ENCODE measurements at regions not wholly inside any gene's neighbourhood (a gene's known extent, or its start where the extent isn't known, plus 50 kb on each side); places are given as distances from the start of the nearest gene placed in this dataset.

- no peak for TF ChIP-seq GATA2 (IDR thresholded peaks at IDR 0.05; ENCODE audit: insufficient read depth, insufficient read length, low read depth, low read length)
- no peak for TF ChIP-seq EZH2 (IDR thresholded peaks at IDR 0.05; ENCODE audit: borderline replicate concordance, low read depth, low read length, severe bottlenecking)
- TF ChIP-seq MYC (IDR thresholded peaks at IDR 0.05; ENCODE audit: low read depth, low read length) = no peak
- no peak for TF ChIP-seq JUN (IDR thresholded peaks at IDR 0.05; ENCODE audit: borderline replicate concordance, insufficient read depth, insufficient read length, low read depth)
- no peak for TF ChIP-seq MAX (IDR thresholded peaks at IDR 0.05; ENCODE audit: insufficient read depth, insufficient read length)
- TF ChIP-seq POLR2A (IDR thresholded peaks at IDR 0.05; ENCODE audit: low read depth, low read length) = no peak
- DNase-seq (ENCODE audit: low read depth, low spot score) (no peak), FAIRE-seq (no peak)
- Histone ChIP-seq H3K79me2 (ENCODE audit: control insufficient read depth, insufficient read depth, low read length) (no peaks in the 10 kb centered on the region), H3K27me3 (ENCODE audit: control insufficient read depth in 2 of 2, insufficient read depth in 2 of 2, low read length in 2 of 2) (no peaks in the 10 kb centered on the region), H3K4me1 (ENCODE audit: control insufficient read depth, extremely low read depth, insufficient read depth, low read length) (no peaks in the 10 kb centered on the region), H3K9me1 (replicated peaks; ENCODE audit: control insufficient read depth, extremely low read depth, insufficient read depth, low read length) (no peaks in the 10 kb centered on the region), H2AFZ (ENCODE audit: low read depth, low read length) (no peak overlapping the region), H3K4me3 (replicated peaks in 1 of 3; ENCODE audit: insufficient read depth in 1 of 3, low read depth in 1 of 3, low read length in 3 of 3) (no peak overlapping the region), H4K20me1 (replicated peaks; ENCODE audit: control insufficient read depth, extremely low read depth, insufficient read depth, low read length) (no peaks in the 10 kb centered on the region), H3K36me3 (ENCODE audit: control insufficient read depth in 2 of 2, extremely low read depth in 1 of 2, insufficient read depth in 2 of 2, low read length in 2 of 2) (no peaks in the 10 kb centered on the region), H3K4me2 (ENCODE audit: insufficient read depth, low read length) (no peak overlapping the region), H3K27ac (ENCODE audit: insufficient read depth, low read depth, low read length) (no peak overlapping the region), H3K9ac (replicated peaks; ENCODE audit: extremely low read depth, insufficient read depth, low read length) (no peak overlapping the region), H3K9me3 (replicated peaks; ENCODE audit: control insufficient read depth, insufficient read depth, low read length) (no peaks in the 10 kb centered on the region)
- BruUV-seq (replicated peaks) = no TSS peak
- dilution Hi-C loops (cut with MboI; ENCODE audit: extremely low pct_ligation_motif_present, low sequenced_read_pairs) (no loop called here), intact Hi-C loops (cut with micrococcal nuclease) (no loop called here)
- CTCF ChIA-PET = no interaction called here
- POLR2A ChIA-PET = no interaction called here
These were observed 236.3 kb downstream of the PCDH10 start for GRCh38 chr4:133385161-133385954.

- H3K4me2 ChIP-seq (ENCODE audit: insufficient read depth, low read length) = no peak overlapping the region
- TF ChIP-seq POLR2AphosphoS5 (IDR thresholded peaks at IDR 0.05; ENCODE audit: insufficient read depth, low read depth, low read length) (no peak), FOS (IDR thresholded peaks at IDR 0.05; ENCODE audit: borderline replicate concordance, insufficient read depth, low read length) (no peak), GATA2 (IDR thresholded peaks at IDR 0.05; ENCODE audit: insufficient read depth, insufficient read length, low read depth, low read length) (no peak), EZH2 (IDR thresholded peaks at IDR 0.05; ENCODE audit: borderline replicate concordance, low read depth, low read length, severe bottlenecking) (no peak), POLR2A (IDR thresholded peaks at IDR 0.05; ENCODE audit: low read depth, low read length) (no peak), MAX (IDR thresholded peaks at IDR 0.05; ENCODE audit: insufficient read depth, insufficient read length) (no peak), JUN (IDR thresholded peaks at IDR 0.05; ENCODE audit: borderline replicate concordance, insufficient read depth, insufficient read length, low read depth) (no peak), CTCF (IDR thresholded peaks at IDR 0.05; ENCODE audit: extremely low read depth in 1 of 2, insufficient read depth in 1 of 2, low read depth in 1 of 2, low read length in 2 of 2) (no peak), MYC (IDR thresholded peaks at IDR 0.05; ENCODE audit: low read depth, low read length) (no peak)
- H3K9ac ChIP-seq (replicated peaks; ENCODE audit: extremely low read depth, insufficient read depth, low read length) = no peak overlapping the region
- no peaks in the 10 kb centered on the region for H3K27me3 ChIP-seq (ENCODE audit: control insufficient read depth in 2 of 2, insufficient read depth in 2 of 2, low read length in 2 of 2)
- ChIA-PET CTCF (no interaction called here), POLR2A (no interaction called here)
- H3K36me3 ChIP-seq (ENCODE audit: control insufficient read depth in 2 of 2, extremely low read depth in 1 of 2, insufficient read depth in 2 of 2, low read length in 2 of 2) = no peaks in the 10 kb centered on the region
- no peaks in the 10 kb centered on the region for H3K79me2 ChIP-seq (ENCODE audit: control insufficient read depth, insufficient read depth, low read length)
- intact Hi-C loops (cut with micrococcal nuclease) (no loop called here), dilution Hi-C loops (cut with MboI; ENCODE audit: extremely low pct_ligation_motif_present, low sequenced_read_pairs) (no loop called here)
- no peak overlapping the region for H3K27ac ChIP-seq (ENCODE audit: insufficient read depth, low read depth, low read length)
- H2AFZ ChIP-seq (ENCODE audit: low read depth, low read length) = no peak overlapping the region
- no peak for FAIRE-seq
- H3K9me3 ChIP-seq (replicated peaks; ENCODE audit: control insufficient read depth, insufficient read depth, low read length) = no peaks in the 10 kb centered on the region
- DNase-seq (ENCODE audit: low read depth, low spot score) = no peak
- no peaks in the 10 kb centered on the region for H3K4me1 ChIP-seq (ENCODE audit: control insufficient read depth, extremely low read depth, insufficient read depth, low read length)
- no peaks in the 10 kb centered on the region for H4K20me1 ChIP-seq (replicated peaks; ENCODE audit: control insufficient read depth, extremely low read depth, insufficient read depth, low read length)
- no peak overlapping the region for H3K4me3 ChIP-seq (replicated peaks in 1 of 3; ENCODE audit: insufficient read depth in 1 of 3, low read depth in 1 of 3, low read length in 3 of 3)
- H3K9me1 ChIP-seq (replicated peaks; ENCODE audit: control insufficient read depth, extremely low read depth, insufficient read depth, low read length) = no peaks in the 10 kb centered on the region
- no TSS peak for BruUV-seq (replicated peaks)
These were observed 230.8 kb downstream of the PCDH10 start for GRCh38 chr4:133379681-133380438.
